ENCODE measurements at regions not wholly inside any gene's neighbourhood (a gene's known extent, or its start where the extent isn't known, plus 50 kb on each side); places are given as distances from the start of the nearest gene placed in this dataset.

- no peak overlapping the region for H3K18ac ChIP-seq (ENCODE audit: low read length)
- H3K23ac ChIP-seq (ENCODE audit: low read length) = no peak overlapping the region
- no peaks in the 10 kb centered on the region for H3K27me3 ChIP-seq (ENCODE audit: insufficient read depth, low read length)
- no peak overlapping the region for H3K4me2 ChIP-seq (ENCODE audit: low read length)
- no peak overlapping the region for H2AK5ac ChIP-seq (ENCODE audit: low read length)
- no peak overlapping the region for H4K91ac ChIP-seq (ENCODE audit: low read depth, low read length)
- no peak overlapping the region for H3K27ac ChIP-seq (ENCODE audit: low read depth, low read length)
- no peaks in the 10 kb centered on the region for H3K4me1 ChIP-seq (ENCODE audit: control insufficient read depth in 1 of 2, insufficient read depth in 2 of 2, low read length in 2 of 2)
- no peak overlapping the region for H3K9ac ChIP-seq (ENCODE audit: low read length)
- no peak overlapping the region for H2BK120ac ChIP-seq (ENCODE audit: insufficient read depth, low read length, poor library complexity)
- H3K4me3 ChIP-seq (ENCODE audit: low read depth, low read length) = no peak overlapping the region
- H3K14ac ChIP-seq (ENCODE audit: low read length) = no peak overlapping the region
- H2AFZ ChIP-seq (ENCODE audit: insufficient read depth, low read length, poor library complexity) = no peak overlapping the region
- no peak overlapping the region for H3K4ac ChIP-seq (ENCODE audit: low read depth, low read length)
- no peaks in the 10 kb centered on the region for H3K79me2 ChIP-seq (ENCODE audit: control insufficient read depth, insufficient read depth, low read length, poor library complexity)
- no peak overlapping the region for H2BK5ac ChIP-seq (ENCODE audit: low read depth, low read length, poor library complexity)
- DNase-seq = peak in 1 of 2 donors; percentile 2
- no peaks in the 10 kb centered on the region for H3K9me3 ChIP-seq (ENCODE audit: insufficient read depth, low read depth, low read length)
- no peak overlapping the region for H4K8ac ChIP-seq (ENCODE audit: low read depth, low read length)
- no peak overlapping the region for H4K12ac ChIP-seq (ENCODE audit: low read depth, low read length)
- H3K36me3 ChIP-seq (ENCODE audit: control insufficient read depth in 1 of 2, insufficient read depth in 2 of 2, low read length in 2 of 2) = no peaks in the 10 kb centered on the region
- H3K79me1 ChIP-seq (ENCODE audit: low read length) = no peaks in the 10 kb centered on the region
- no peak overlapping the region for H2BK12ac ChIP-seq (ENCODE audit: low read length)
Measured at GRCh38 chr4:100049872-100050271, 99.8 kb upstream of the H2AZ1 start.

- no CpG with 5 or more reads among the region's 2 CpGs for WGBS (ENCODE audit: extremely low coverage, insufficient coverage, insufficient read length)
- H2BK5ac ChIP-seq (ENCODE audit: low read depth, low read length, poor library complexity) = no peak overlapping the region
- no peak overlapping the region for H3K14ac ChIP-seq (ENCODE audit: low read length)
- H2BK12ac ChIP-seq (ENCODE audit: low read length) = no peak overlapping the region
- H3K9ac ChIP-seq (ENCODE audit: low read length) = no peak overlapping the region
- H3K4ac ChIP-seq (ENCODE audit: low read depth, low read length) = no peak overlapping the region
- H3K4me3 ChIP-seq (ENCODE audit: low read depth, low read length) = no peak overlapping the region
- H4K8ac ChIP-seq (ENCODE audit: low read depth, low read length) = no peak overlapping the region
- H3K79me2 ChIP-seq (ENCODE audit: control insufficient read depth, insufficient read depth, low read length, poor library complexity) = no peaks in the 10 kb centered on the region
- H3K4me2 ChIP-seq (ENCODE audit: low read length) = no peak overlapping the region
- no peak overlapping the region for H4K91ac ChIP-seq (ENCODE audit: low read depth, low read length)
- H2AK5ac ChIP-seq (ENCODE audit: low read length) = no peak overlapping the region
- H3K27ac ChIP-seq (ENCODE audit: low read depth, low read length) = no peak overlapping the region
- no peak overlapping the region for H2BK120ac ChIP-seq (ENCODE audit: insufficient read depth, low read length, poor library complexity)
- H3K36me3 ChIP-seq (ENCODE audit: control insufficient read depth in 1 of 2, insufficient read depth in 2 of 2, low read length in 2 of 2) = no peaks in the 10 kb centered on the region
- no peak overlapping the region for H2AFZ ChIP-seq (ENCODE audit: insufficient read depth, low read length, poor library complexity)
- no peak overlapping the region for H3K23ac ChIP-seq (ENCODE audit: low read length)
- H3K4me1 ChIP-seq (ENCODE audit: control insufficient read depth in 1 of 2, insufficient read depth in 2 of 2, low read length in 2 of 2) = no peaks in the 10 kb centered on the region
- no peaks in the 10 kb centered on the region for H3K27me3 ChIP-seq (ENCODE audit: insufficient read depth, low read length)
- H4K12ac ChIP-seq (ENCODE audit: low read depth, low read length) = no peak overlapping the region
- H3K18ac ChIP-seq (ENCODE audit: low read length) = no peak overlapping the region
- H3K9me3 ChIP-seq (ENCODE audit: insufficient read depth, low read depth, low read length) = no peaks in the 10 kb centered on the region
- no peak for DNase-seq
- no peaks in the 10 kb centered on the region for H3K79me1 ChIP-seq (ENCODE audit: low read length)
Measured at GRCh38 chr4:100042711-100043110, 92.6 kb upstream of the H2AZ1 start.

- Histone ChIP-seq H3K9me3 (ENCODE audit: insufficient read depth, low read depth, low read length) (no peaks in the 10 kb centered on the region), H4K8ac (ENCODE audit: low read depth, low read length) (no peak overlapping the region), H4K12ac (ENCODE audit: low read depth, low read length) (no peak overlapping the region), H3K4me2 (ENCODE audit: low read length) (no peak overlapping the region), H3K23ac (ENCODE audit: low read length) (no peak overlapping the region), H3K9ac (ENCODE audit: low read length) (no peak overlapping the region), H2BK120ac (ENCODE audit: insufficient read depth, low read length, poor library complexity) (no peak overlapping the region), H3K36me3 (ENCODE audit: control insufficient read depth in 1 of 2, insufficient read depth in 2 of 2, low read length in 2 of 2) (no peaks in the 10 kb centered on the region), H3K27ac (ENCODE audit: low read depth, low read length) (no peak overlapping the region), H2AFZ (ENCODE audit: insufficient read depth, low read length, poor library complexity) (no peak overlapping the region), H3K4ac (ENCODE audit: low read depth, low read length) (no peak overlapping the region), H2BK12ac (ENCODE audit: low read length) (no peak overlapping the region), H3K4me3 (ENCODE audit: low read depth, low read length) (no peak overlapping the region), H3K4me1 (ENCODE audit: control insufficient read depth in 1 of 2, insufficient read depth in 2 of 2, low read length in 2 of 2) (no peaks in the 10 kb centered on the region), H3K18ac (ENCODE audit: low read length) (no peak overlapping the region), H3K79me1 (ENCODE audit: low read length) (no peaks in the 10 kb centered on the region), H2AK5ac (ENCODE audit: low read length) (no peak overlapping the region), H3K27me3 (ENCODE audit: insufficient read depth, low read length) (no peaks in the 10 kb centered on the region), H2BK5ac (ENCODE audit: low read depth, low read length, poor library complexity) (no peak overlapping the region), H3K14ac (ENCODE audit: low read length) (no peak overlapping the region), H3K79me2 (ENCODE audit: control insufficient read depth, insufficient read depth, low read length, poor library complexity) (no peaks in the 10 kb centered on the region), H4K91ac (ENCODE audit: low read depth, low read length) (no peak overlapping the region)
- no CpG with 5 or more reads among the region's 2 CpGs for WGBS (ENCODE audit: extremely low coverage, insufficient coverage, insufficient read length)
- DNase-seq = peak in 1 of 2 donors; percentile 19
Measured at GRCh38 chr4:100042235-100042634, 92.2 kb upstream of the H2AZ1 start.

- H2AK5ac ChIP-seq (ENCODE audit: low read length) = no peak overlapping the region
- no peak overlapping the region for H4K12ac ChIP-seq (ENCODE audit: low read depth, low read length)
- no peak overlapping the region for H3K4me3 ChIP-seq (ENCODE audit: low read depth, low read length)
- no peak overlapping the region for H3K4me2 ChIP-seq (ENCODE audit: low read length)
- no peaks in the 10 kb centered on the region for H3K79me2 ChIP-seq (ENCODE audit: control insufficient read depth, insufficient read depth, low read length, poor library complexity)
- no peaks in the 10 kb centered on the region for H3K36me3 ChIP-seq (ENCODE audit: control insufficient read depth in 1 of 2, insufficient read depth in 2 of 2, low read length in 2 of 2)
- H3K14ac ChIP-seq (ENCODE audit: low read length) = no peak overlapping the region
- H3K9me3 ChIP-seq (ENCODE audit: insufficient read depth, low read depth, low read length) = no peaks in the 10 kb centered on the region
- peak in 1 of 2 donors; percentile 26 for DNase-seq
- WGBS (ENCODE audit: extremely low coverage, insufficient coverage, insufficient read length) = no CpG with 5 or more reads among the region's 4 CpGs
- H3K18ac ChIP-seq (ENCODE audit: low read length) = no peak overlapping the region
- H4K8ac ChIP-seq (ENCODE audit: low read depth, low read length) = no peak overlapping the region
- no peaks in the 10 kb centered on the region for H3K79me1 ChIP-seq (ENCODE audit: low read length)
- no peak overlapping the region for H3K23ac ChIP-seq (ENCODE audit: low read length)
- H4K91ac ChIP-seq (ENCODE audit: low read depth, low read length) = no peak overlapping the region
- no peak overlapping the region for H2BK12ac ChIP-seq (ENCODE audit: low read length)
- no peaks in the 10 kb centered on the region for H3K4me1 ChIP-seq (ENCODE audit: control insufficient read depth in 1 of 2, insufficient read depth in 2 of 2, low read length in 2 of 2)
- H2BK5ac ChIP-seq (ENCODE audit: low read depth, low read length, poor library complexity) = no peak overlapping the region
- no peak overlapping the region for H3K9ac ChIP-seq (ENCODE audit: low read length)
- no peak overlapping the region for H2BK120ac ChIP-seq (ENCODE audit: insufficient read depth, low read length, poor library complexity)
- H3K4ac ChIP-seq (ENCODE audit: low read depth, low read length) = no peak overlapping the region
- H3K27ac ChIP-seq (ENCODE audit: low read depth, low read length) = no peak overlapping the region
- H2AFZ ChIP-seq (ENCODE audit: insufficient read depth, low read length, poor library complexity) = no peak overlapping the region
- no peaks in the 10 kb centered on the region for H3K27me3 ChIP-seq (ENCODE audit: insufficient read depth, low read length)
Measured at GRCh38 chr4:100041646-100042045, 91.6 kb upstream of the H2AZ1 start.

All from trophoblast cell (in vitro differentiated cells and primary cell).